ENCODE measurements at regions not wholly inside any gene's neighbourhood (a gene's known extent, or its start where the extent isn't known, plus 50 kb on each side); places are given as distances from the start of the nearest gene placed in this dataset.

- TF ChIP-seq CTCF (IDR thresholded peaks at IDR 0.05) (no peak), POLR2A (IDR thresholded peaks at IDR 0.05) (no peak)
Measured at GRCh38 chr14:83379436-83379835, 1845.8 kb upstream of the SEL1L start.
